B cell (primary cell): ENCODE measurements at regions not wholly inside any gene's neighbourhood (a gene's known extent, or its start where the extent isn't known, plus 50 kb on each side); places are given as distances from the start of the nearest gene placed in this dataset.

ENCODE experiments used
- ATAC-seq: fragments of 200-7000 bp; cut with Tn5 transposase; one replicate; pipeline ENCODE4 v1.10.0; 2021; ENCODE audit warnings: low read depth, mild to moderate bottlenecking, moderate number of reproducible peaks, moderate library complexity
- CTCF ChIA-PET: fragments of 350-600 bp; sonication (Branson Sonifier 250); formaldehyde crosslinking; loops from one replicate; lab custom pipeline; 2021; ENCODE audit warnings: antibody characterized with exemption, inconsistent platforms; lab: Charles Lee
- POLR2A ChIA-PET: fragments of 350-600 bp; sonication (Branson Sonifier 250); formaldehyde crosslinking; loops from one replicate; lab custom pipeline; 2021; ENCODE audit warnings: antibody characterized with exemption; lab: Charles Lee
- DNase-seq: peaks from one replicate; pipeline ENCODE4 v3.0.0; 2013
- H2AFZ ChIP-seq: 2 replicates; pipeline ENCODE4 v1.6.1; 2012; ENCODE audit warnings: mild to moderate bottlenecking, low read depth, low read length; ENCODE audit not compliant: insufficient read depth, poor library complexity, severe bottlenecking
- H3K27ac ChIP-seq, 2 donors: 1 replicate in 1 of 2; 2 replicates in 1 of 2; pipeline ENCODE4 v1.5.1; 2012 to 2013; ENCODE audit warnings: low read length in 2 of 2, mild to moderate bottlenecking in 2 of 2, moderate library complexity in 1 of 2
- H3K27me3 ChIP-seq, 4 experiments: fragments of 200-600 bp in 1 of 4; sonication (generic) in 1 of 4; replicated peaks in 1 of 4; 1 replicate in 2 of 4; 2 replicates in 2 of 4; pipeline versions ENCODE4 v1.6.1 to v1.7.0; 2013 to 2016; ENCODE audit warnings: low read length in 3 of 4, mild to moderate bottlenecking in 2 of 4, mixed read lengths in 1 of 4, moderate library complexity in 1 of 4; ENCODE audit not compliant: insufficient read depth in 4 of 4, control insufficient read depth in 3 of 4; ENCODE audit errors: control extremely low read depth in 1 of 4
- H3K36me3 ChIP-seq, 2 experiments: replicated peaks in 1 of 2; 1 replicate in 1 of 2; 2 replicates in 1 of 2; pipeline versions ENCODE4 v1.6.1 to v1.7.1; 2013; ENCODE audit warnings: low read length in 1 of 2; ENCODE audit not compliant: insufficient read depth in 2 of 2, control insufficient read depth in 1 of 2; ENCODE audit errors: control extremely low read depth in 1 of 2, extremely low read depth in 1 of 2
- H3K4me1 ChIP-seq, 2 donors: fragments of 200-600 bp in 1 of 2; sonication (generic) in 1 of 2; 1 replicate in 1 of 2; 2 replicates in 1 of 2; pipeline versions ENCODE4 v1.5.1 to v1.6.1; 2013 to 2017; ENCODE audit warnings: low read length in 2 of 2; ENCODE audit not compliant: control insufficient read depth in 2 of 2, insufficient read depth in 2 of 2
- H3K4me2 ChIP-seq: replicated peaks from 2 replicates; pipeline ENCODE3; 2012; ENCODE audit warnings: mild to moderate bottlenecking, low read depth, low read length; ENCODE audit not compliant: poor library complexity, severe bottlenecking
- H3K4me3 ChIP-seq, 5 experiments: fragments of 200-600 bp in 1 of 5; sonication (generic) in 1 of 5; 1 replicate in 3 of 5; 2 replicates in 2 of 5; pipeline versions ENCODE4 v1.5.1 to v1.7.0; 2011 to 2016; ENCODE audit warnings: low read length in 4 of 5, mild to moderate bottlenecking in 4 of 5, low read depth in 2 of 5, control low read depth in 1 of 5, moderate library complexity in 1 of 5; ENCODE audit not compliant: insufficient read depth in 1 of 5; ENCODE audit errors: control extremely low read depth in 1 of 5, extremely low read depth in 1 of 5
- H3K79me2 ChIP-seq: fragments of 200-600 bp; sonication (generic); one replicate; pipeline ENCODE4 v1.6.0; 2016; ENCODE audit warnings: low read length; ENCODE audit not compliant: control insufficient read depth, insufficient read depth
- H3K9ac ChIP-seq: fragments of 200-600 bp; sonication (generic); 2 replicates; pipeline ENCODE4 v1.6.1; 2017; ENCODE audit warnings: mild to moderate bottlenecking, low read length, moderate library complexity
- H3K9me3 ChIP-seq, 3 donors: one replicate each; pipeline versions ENCODE4 v1.6.1 to v1.7.1; 2013; ENCODE audit warnings: low read length in 2 of 3; ENCODE audit not compliant: control insufficient read depth in 2 of 3, insufficient read depth in 1 of 3; ENCODE audit errors: control extremely low read depth in 1 of 3
- H4K20me1 ChIP-seq: 2 replicates; pipeline ENCODE4 v1.6.0; 2012; ENCODE audit warnings: mild to moderate bottlenecking, low read length; ENCODE audit not compliant: insufficient read depth, control insufficient read depth, poor library complexity, severe bottlenecking
- H3K27ac Mint-ChIP-seq: one replicate; pipeline ENCODE4 v1.8.0; 2021; ENCODE audit warnings: mixed read lengths
- H3K27me3 Mint-ChIP-seq: one replicate; pipeline ENCODE4 v1.8.0; 2021; ENCODE audit warnings: mixed read lengths
- H3K4me1 Mint-ChIP-seq: one replicate; pipeline ENCODE4 v1.8.0; 2021; ENCODE audit warnings: mixed read lengths
- H3K4me3 Mint-ChIP-seq: one replicate; pipeline ENCODE4 v1.8.0; 2021; ENCODE audit warnings: mixed read lengths
- H3K9me3 Mint-ChIP-seq: one replicate; pipeline ENCODE4 v1.8.0; 2022; ENCODE audit warnings: mixed read lengths; ENCODE audit not compliant: insufficient read depth
- EZH2 ChIP-seq: IDR thresholded peaks from 2 replicates; pipeline ENCODE4 v1.6.1; 2012; ENCODE audit warnings: borderline replicate concordance, low read depth, mild to moderate bottlenecking, moderate library complexity, low read length; ENCODE audit not compliant: insufficient read depth, poor library complexity, severe bottlenecking
- WGBS: methylation state at CpG from one replicate; pipeline ENCODE4 v1.1.5; 2013; ENCODE audit warnings: missing lambda C conversion rate; ENCODE audit not compliant: insufficient coverage; 5-methylcytosine and 5-hydroxymethylcytosine counted together
- intact Hi-C: fragments of 100-400 bp; cut with micrococcal nuclease; formaldehyde crosslinking; loops from one replicate; pipeline ENCODE4 v1.10.0; 2022
- TF ChIP-seq, protein P1 (sequence below): fragments of 200-600 bp; IDR thresholded peaks from one replicate; pipeline ENCODE4 v1.8.0; 2022; ENCODE audit warnings: antibody characterized with exemption, mild to moderate bottlenecking

DNA sequence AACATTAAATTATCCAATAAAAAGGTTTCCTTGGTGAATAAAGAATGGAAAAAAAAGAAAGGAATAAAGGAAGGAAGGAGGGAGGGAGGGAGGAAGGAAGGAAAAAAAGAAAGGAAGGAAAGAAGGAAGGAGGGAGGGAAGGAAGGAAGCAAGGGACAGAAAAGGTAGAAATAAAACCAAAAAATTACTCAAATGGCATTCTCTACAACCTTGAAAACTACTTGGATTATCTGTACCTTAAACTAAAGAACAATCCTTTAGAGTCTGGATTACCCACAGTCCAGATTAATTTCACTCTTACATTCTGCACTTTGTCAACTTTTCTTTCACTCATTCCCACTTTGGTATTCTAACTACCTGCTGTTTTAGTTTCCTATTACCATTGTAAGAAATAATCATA is 361.8 kb upstream of the ADGRB3 start:
- intact Hi-C loops: loop anchor here (2.0 kb wide), 1 partner anchor 44 kb away; no protein-coding TSS in a partner anchor
- Mint-ChIP-seq H3K4me3 (no peak overlapping the region), H3K27ac (no peak overlapping the region), H3K27me3 (no peaks in the 10 kb centered on the region), H3K4me1 (no peaks in the 10 kb centered on the region), H3K9me3 (peaks cover 3% of the 10 kb centered on the region)
- TF ChIP-seq, protein P1, sequence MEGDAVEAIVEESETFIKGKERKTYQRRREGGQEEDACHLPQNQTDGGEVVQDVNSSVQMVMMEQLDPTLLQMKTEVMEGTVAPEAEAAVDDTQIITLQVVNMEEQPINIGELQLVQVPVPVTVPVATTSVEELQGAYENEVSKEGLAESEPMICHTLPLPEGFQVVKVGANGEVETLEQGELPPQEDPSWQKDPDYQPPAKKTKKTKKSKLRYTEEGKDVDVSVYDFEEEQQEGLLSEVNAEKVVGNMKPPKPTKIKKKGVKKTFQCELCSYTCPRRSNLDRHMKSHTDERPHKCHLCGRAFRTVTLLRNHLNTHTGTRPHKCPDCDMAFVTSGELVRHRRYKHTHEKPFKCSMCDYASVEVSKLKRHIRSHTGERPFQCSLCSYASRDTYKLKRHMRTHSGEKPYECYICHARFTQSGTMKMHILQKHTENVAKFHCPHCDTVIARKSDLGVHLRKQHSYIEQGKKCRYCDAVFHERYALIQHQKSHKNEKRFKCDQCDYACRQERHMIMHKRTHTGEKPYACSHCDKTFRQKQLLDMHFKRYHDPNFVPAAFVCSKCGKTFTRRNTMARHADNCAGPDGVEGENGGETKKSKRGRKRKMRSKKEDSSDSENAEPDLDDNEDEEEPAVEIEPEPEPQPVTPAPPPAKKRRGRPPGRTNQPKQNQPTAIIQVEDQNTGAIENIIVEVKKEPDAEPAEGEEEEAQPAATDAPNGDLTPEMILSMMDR: no peak
- no peak for TF ChIP-seq EZH2
- ATAC-seq (no peak), DNase-seq (no peak)
- Histone ChIP-seq H3K9me3 (no peaks in the 10 kb centered on the region), H3K4me3 (no peak overlapping the region), H4K20me1 (no peaks in the 10 kb centered on the region), H3K4me1 (no peaks in the 10 kb centered on the region), H3K79me2 (no peaks in the 10 kb centered on the region), H3K27ac (no peak overlapping the region), H3K9ac (no peak overlapping the region), H3K27me3 (no peaks in the 10 kb centered on the region), H3K36me3 (no peaks in the 10 kb centered on the region), H2AFZ (no peak overlapping the region), H3K4me2 (no peak overlapping the region)
- ChIA-PET POLR2A (no interaction called here), CTCF (no interaction called here)

DNA sequence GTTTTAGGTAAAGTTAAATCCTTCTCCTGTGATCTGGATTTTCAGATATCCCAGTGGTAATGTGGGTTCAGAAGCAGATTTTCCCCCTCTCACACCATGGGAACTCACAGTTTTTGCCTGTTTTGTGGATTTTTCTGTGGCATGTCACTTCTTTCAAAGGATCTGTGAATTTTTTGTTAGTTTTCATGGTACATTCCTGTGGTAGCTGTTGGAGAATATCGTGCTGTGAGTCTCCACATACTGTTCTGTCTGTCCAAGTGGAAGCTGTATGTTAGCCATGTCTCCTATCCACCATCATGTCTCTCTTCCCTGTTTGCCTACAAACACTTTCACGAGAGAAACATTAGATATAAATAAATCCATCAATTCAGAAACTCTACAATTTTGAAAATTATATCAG is 378.7 kb upstream of the ADGRB3 start:
- Histone ChIP-seq H3K79me2 (no peaks in the 10 kb centered on the region), H3K4me1 (no peaks in the 10 kb centered on the region), H3K9ac (no peak overlapping the region), H3K27me3 (no peaks in the 10 kb centered on the region), H3K4me2 (no peak overlapping the region), H3K36me3 (no peaks in the 10 kb centered on the region), H3K9me3 (peaks cover 0 to 14% (median 0%) of the 10 kb centered on the region in 3 donors), H4K20me1 (no peaks in the 10 kb centered on the region), H3K27ac (no peak overlapping the region), H3K4me3 (no peak overlapping the region), H2AFZ (no peak overlapping the region)
- no CpG with 5 or more reads among the region's 2 CpGs for WGBS
- ChIA-PET POLR2A (no interaction called here), CTCF (no interaction called here)
- Mint-ChIP-seq H3K4me3 (no peak overlapping the region), H3K9me3 (peaks cover 11% of the 10 kb centered on the region), H3K27me3 (no peaks in the 10 kb centered on the region), H3K27ac (no peak overlapping the region), H3K4me1 (no peaks in the 10 kb centered on the region)
- DNase-seq: no peak
- TF ChIP-seq, protein P1: no peak
- no peak for TF ChIP-seq EZH2
- intact Hi-C loops: no loop called here
- ATAC-seq: no peak
